H9 (cell line): ENCODE measurements at regions not wholly inside any gene's neighbourhood (a gene's known extent, or its start where the extent isn't known, plus 50 kb on each side); places are given as distances from the start of the nearest gene placed in this dataset.

Experiments used
- DNase-seq: peaks from one replicate; pipeline ENCODE4 v3.0.0-alpha.2; 2017
- H2AFZ ChIP-seq: one replicate; pipeline ENCODE4 v1.6.1; 2013; ENCODE audit warnings: mild to moderate bottlenecking, low read length, control low read depth, moderate library complexity
- H2AK5ac ChIP-seq: 2 replicates; pipeline ENCODE4 v1.6.1; 2013; ENCODE audit warnings: low read length, control low read depth, mixed read lengths; ENCODE audit not compliant: insufficient read length
- H2BK120ac ChIP-seq: one replicate; pipeline ENCODE4 v1.6.1; 2013; ENCODE audit warnings: low read depth, mild to moderate bottlenecking, low read length, control low read depth, inconsistent platforms; ENCODE audit not compliant: poor library complexity, severe bottlenecking
- H2BK12ac ChIP-seq: 2 replicates; pipeline ENCODE4 v1.6.1; 2013; ENCODE audit warnings: low read length, control low read depth, mixed read lengths, low read depth; ENCODE audit not compliant: insufficient read length
- H2BK15ac ChIP-seq: 2 replicates; pipeline ENCODE4 v1.6.1; 2013; ENCODE audit warnings: low read depth, low read length, control low read depth
- H2BK20ac ChIP-seq: one replicate; pipeline ENCODE4 v1.6.1; 2013; ENCODE audit warnings: low read depth, mild to moderate bottlenecking, low read length, control low read depth, inconsistent platforms; ENCODE audit not compliant: poor library complexity, severe bottlenecking
- H2BK5ac ChIP-seq: 2 replicates; pipeline ENCODE4 v1.6.1; 2013; ENCODE audit warnings: low read length, control low read depth, mixed read lengths; ENCODE audit not compliant: insufficient read length
- H3K14ac ChIP-seq: 2 replicates; pipeline ENCODE4 v1.6.1; 2013; ENCODE audit warnings: low read length, control low read depth; ENCODE audit not compliant: insufficient read depth
- H3K18ac ChIP-seq: 2 replicates; pipeline ENCODE4 v1.6.1; 2013; ENCODE audit warnings: low read depth, mild to moderate bottlenecking, mixed read lengths, low read length, control low read depth; ENCODE audit not compliant: insufficient read length
- H3K23ac ChIP-seq: 2 replicates; pipeline ENCODE4 v1.6.1; 2013; ENCODE audit warnings: low read length, control low read depth, mixed read lengths, low read depth; ENCODE audit not compliant: insufficient read length
- H3K23me2 ChIP-seq: 2 replicates; pipeline ENCODE4 v1.6.1; 2013; ENCODE audit warnings: low read depth, mild to moderate bottlenecking, mixed read lengths, low read length, control low read depth; ENCODE audit not compliant: insufficient read length, poor library complexity, severe bottlenecking
- H3K27ac ChIP-seq: 2 replicates; pipeline ENCODE4 v1.5.1; 2013; ENCODE audit warnings: low read length, control low read depth, mixed read lengths, low read depth; ENCODE audit not compliant: insufficient read length
- H3K27me3 ChIP-seq: 2 replicates; pipeline ENCODE4 v1.6.1; 2013; ENCODE audit warnings: low read length, control low read depth, inconsistent platforms; ENCODE audit not compliant: insufficient read depth
- H3K4ac ChIP-seq: 2 replicates; pipeline ENCODE4 v1.6.1; 2013; ENCODE audit warnings: low read depth, mild to moderate bottlenecking, control low read depth, inconsistent platforms, low read length, moderate library complexity
- H3K4me1 ChIP-seq: 2 replicates; pipeline ENCODE4 v1.6.1; 2013; ENCODE audit warnings: low read length, control low read depth, inconsistent platforms; ENCODE audit not compliant: insufficient read depth
- H3K4me2 ChIP-seq: 2 replicates; pipeline ENCODE4 v1.6.1; 2013; ENCODE audit warnings: low read length, control low read depth, mixed read lengths; ENCODE audit not compliant: insufficient read length, insufficient read depth
- H3K56ac ChIP-seq: 2 replicates; pipeline ENCODE4 v1.6.1; 2013; ENCODE audit warnings: low read depth, mild to moderate bottlenecking, mixed read lengths, low read length, control low read depth; ENCODE audit not compliant: insufficient read length
- H3K79me1 ChIP-seq: 2 replicates; pipeline ENCODE4 v1.6.1; 2013; ENCODE audit warnings: low read depth, mild to moderate bottlenecking, moderate library complexity, low read length, control low read depth, inconsistent platforms; ENCODE audit not compliant: insufficient read depth, poor library complexity, severe bottlenecking
- H3K79me2 ChIP-seq: 2 replicates; pipeline ENCODE4 v1.6.1; 2013; ENCODE audit warnings: low read length, control low read depth, inconsistent platforms; ENCODE audit not compliant: insufficient read depth
- H3K9ac ChIP-seq: 2 replicates; pipeline ENCODE4 v1.6.1; 2013; ENCODE audit warnings: low read length, control low read depth, mixed read lengths; ENCODE audit not compliant: insufficient read length; ENCODE audit errors: extremely low read depth
- H3K9me3 ChIP-seq: one replicate; pipeline ENCODE4 v1.6.1; 2013; ENCODE audit warnings: low read depth, low read length, inconsistent platforms; ENCODE audit not compliant: control insufficient read depth
- H3T11ph ChIP-seq: one replicate; pipeline ENCODE4 v1.6.1; 2013; ENCODE audit warnings: mild to moderate bottlenecking, low read length, control low read depth, inconsistent platforms
- H4K20me1 ChIP-seq: one replicate; pipeline ENCODE4 v1.6.1; 2013; ENCODE audit not compliant: control insufficient read depth, insufficient read length, insufficient read depth
- H4K5ac ChIP-seq: 2 replicates; pipeline ENCODE4 v1.6.1; 2013; ENCODE audit warnings: low read depth, mild to moderate bottlenecking, mixed read lengths, low read length, control low read depth; ENCODE audit not compliant: insufficient read length
- H4K8ac ChIP-seq: replicated peaks from 2 replicates; pipeline ENCODE4 v1.6.1; 2013; ENCODE audit warnings: low read length, control low read depth, mixed read lengths, low read depth; ENCODE audit not compliant: insufficient read length
- H4K91ac ChIP-seq: 2 replicates; pipeline ENCODE4 v1.6.1; 2013; ENCODE audit warnings: low read depth, mild to moderate bottlenecking, moderate library complexity, mixed read lengths, low read length, control low read depth; ENCODE audit not compliant: insufficient read length
- H3K27ac Mint-ChIP-seq, 3 experiments: 2 replicates in 2 of 3; 3 replicates in 1 of 3; pipeline ENCODE4 v1.8.0; 2020 to 2021; ENCODE audit warnings: mixed read lengths in 3 of 3, mild to moderate bottlenecking in 1 of 3, moderate library complexity in 1 of 3
- H3K27me3 Mint-ChIP-seq: 2 replicates; pipeline ENCODE4 v1.8.0; 2021; ENCODE audit warnings: low read depth, mild to moderate bottlenecking, moderate library complexity, mixed read lengths
- H3K36me3 Mint-ChIP-seq, 3 experiments: 2 replicates in 2 of 3; 3 replicates in 1 of 3; pipeline ENCODE4 v1.8.0; 2020 to 2021; ENCODE audit warnings: low read depth in 3 of 3, mixed read lengths in 3 of 3; ENCODE audit not compliant: insufficient read depth in 1 of 3
- H3K4me1 Mint-ChIP-seq, 2 experiments: 2 replicates each; pipeline ENCODE4 v1.8.0; 2020; ENCODE audit warnings: mixed read lengths in 2 of 2
- H3K4me3 Mint-ChIP-seq, 2 experiments: 2 replicates in 1 of 2; 3 replicates in 1 of 2; pipeline ENCODE4 v1.8.0; 2020 to 2021; ENCODE audit warnings: mild to moderate bottlenecking in 2 of 2, mixed read lengths in 2 of 2, moderate library complexity in 1 of 2
- H3K9me3 Mint-ChIP-seq, 2 experiments: 2 replicates in 1 of 2; 3 replicates in 1 of 2; pipeline ENCODE4 v1.8.0; 2020; ENCODE audit warnings: mild to moderate bottlenecking in 2 of 2, mixed read lengths in 2 of 2, moderate library complexity in 1 of 2
- CTCF ChIP-seq: fragments of 200-600 bp; sonication (generic); conservative IDR thresholded peaks from 3 replicates; pipeline ENCODE4 v1.8.0; 2021; ENCODE audit warnings: antibody characterized with exemption, mild to moderate bottlenecking
- WGBS: extraction: QIAGEN DNeasy Blood & Tissue Kit; methylation state at CpG from one replicate; pipeline ENCODE4 v1.1.7; 2013; ENCODE audit warnings: missing lambda C conversion rate, low lambda C conversion rate, mixed read lengths; ENCODE audit not compliant: insufficient read length; ENCODE audit errors: extremely low coverage; 5-methylcytosine and 5-hydroxymethylcytosine counted together

GRCh38 chr2:179338681-179339080, 74.0 kb upstream of the SESTD1 start:
- Histone ChIP-seq H2BK12ac (no peak overlapping the region), H4K91ac (no peak overlapping the region)
- no peak for TF ChIP-seq CTCF

More at GRCh38 chr2:179338681-179339080, 74.0 kb upstream of the SESTD1 start:
- Histone ChIP-seq H3K18ac (no peak overlapping the region), H3K4me2 (no peak overlapping the region), H2BK120ac (no peak overlapping the region), H3K9me3 (no peaks in the 10 kb centered on the region), H4K20me1 (no peaks in the 10 kb centered on the region), H2BK20ac (no peak overlapping the region), H3K56ac (no peak overlapping the region), H3T11ph (no peak overlapping the region), H4K8ac (no peak overlapping the region), H3K4ac (no peak overlapping the region), H3K27me3 (no peaks in the 10 kb centered on the region), H2AFZ (no peak overlapping the region), H2BK5ac (no peak overlapping the region), H3K27ac (no peak overlapping the region), H3K23ac (no peak overlapping the region), H3K14ac (no peak overlapping the region), H3K9ac (no peak overlapping the region), H2AK5ac (no peak overlapping the region), H3K79me1 (no peaks in the 10 kb centered on the region), H3K23me2 (no peaks in the 10 kb centered on the region), H2BK15ac (no peak overlapping the region), H3K79me2 (no peaks in the 10 kb centered on the region), H3K4me1 (peaks cover 2% of the 10 kb centered on the region; the same call in 1 of the 2 replicates), H4K5ac (no peak overlapping the region)
- peaks cover 28 to 31% of the 10 kb centered on the region in 2 experiments for H3K4me1 Mint-ChIP-seq
- no peaks in the 10 kb centered on the region; a peak in 1 of 5 replicates for H3K9me3 Mint-ChIP-seq
- no peaks in the 10 kb centered on the region; a peak in 1 of 7 replicates for H3K36me3 Mint-ChIP-seq
- WGBS, result no CpG with 5 or more reads among the region's 3 CpGs
- no peak overlapping the region for H3K27ac Mint-ChIP-seq
- DNase-seq, result no peak
- H3K4me3 Mint-ChIP-seq, result no peak overlapping the region
- no peaks in the 10 kb centered on the region for H3K27me3 Mint-ChIP-seq
